ENCODE measurements at regions not wholly inside any gene's neighbourhood (a gene's known extent, or its start where the extent isn't known, plus 50 kb on each side); places are given as distances from the start of the nearest gene placed in this dataset.
"Not testable (repeated sequence)": the region's sequence is repeated elsewhere in the genome, so short reads cannot be mapped to it uniquely, and the experiment has no call there.

- not testable (repeated sequence) for DNase-seq
Measured at GRCh38 chr11:97922933-97923332, 1097.8 kb upstream of the CNTN5 start.

DNA sequence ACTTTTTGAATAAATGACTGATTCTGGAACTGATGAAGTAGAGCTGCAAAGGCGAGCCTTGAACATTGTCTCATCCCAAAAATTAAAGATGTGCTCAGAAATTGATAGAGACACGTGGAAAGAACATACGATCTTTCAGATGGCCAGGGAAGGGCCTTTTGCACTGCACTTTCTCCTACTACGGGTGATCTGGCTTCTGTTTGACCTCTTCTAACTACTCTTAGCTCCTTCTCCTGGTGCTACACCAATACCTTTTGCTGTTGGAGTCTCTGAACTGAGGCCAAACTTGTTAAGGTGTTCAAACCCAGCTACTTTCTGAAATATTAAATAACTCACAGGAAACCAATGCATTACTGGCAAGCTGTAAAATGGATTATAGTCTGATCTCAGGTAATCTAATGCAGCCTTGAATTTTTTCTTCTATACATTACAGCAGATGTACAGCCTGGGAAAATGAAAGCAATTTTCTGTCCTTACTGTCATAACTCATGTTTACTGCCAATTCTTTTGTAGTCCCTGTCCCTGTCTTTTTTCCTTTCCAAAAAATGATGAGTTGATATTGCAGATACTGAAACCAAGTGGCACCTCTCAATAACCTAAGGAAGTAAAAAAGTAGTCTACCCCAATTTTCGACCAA lies 1086.1 kb upstream of the CNTN5 start:
- DNase-seq: no peak

GRCh38 chr11:97937501-97937900 lies 1083.2 kb upstream of the CNTN5 start:
- DNase-seq: no peak

DNA sequence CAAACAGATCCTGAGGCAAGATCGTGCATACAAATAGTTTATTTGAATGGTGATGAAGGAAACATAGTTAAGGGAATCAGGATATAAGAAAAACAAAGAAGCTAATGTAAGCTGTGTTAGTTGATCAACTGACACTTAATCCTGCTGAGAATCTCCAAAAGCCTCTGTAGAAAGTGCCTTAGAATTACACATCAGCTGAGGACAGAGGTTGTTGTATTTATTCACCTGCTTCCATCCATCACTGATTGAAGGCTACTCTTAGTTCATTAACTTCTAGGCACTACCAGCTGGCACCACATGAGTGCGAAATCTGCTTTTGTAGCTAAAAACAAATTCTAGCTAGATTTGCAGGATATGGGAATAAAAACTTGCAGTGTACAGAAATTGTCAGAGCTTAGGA lies 1082.0 kb upstream of the CNTN5 start:
- DNase-seq: no peak

DNA sequence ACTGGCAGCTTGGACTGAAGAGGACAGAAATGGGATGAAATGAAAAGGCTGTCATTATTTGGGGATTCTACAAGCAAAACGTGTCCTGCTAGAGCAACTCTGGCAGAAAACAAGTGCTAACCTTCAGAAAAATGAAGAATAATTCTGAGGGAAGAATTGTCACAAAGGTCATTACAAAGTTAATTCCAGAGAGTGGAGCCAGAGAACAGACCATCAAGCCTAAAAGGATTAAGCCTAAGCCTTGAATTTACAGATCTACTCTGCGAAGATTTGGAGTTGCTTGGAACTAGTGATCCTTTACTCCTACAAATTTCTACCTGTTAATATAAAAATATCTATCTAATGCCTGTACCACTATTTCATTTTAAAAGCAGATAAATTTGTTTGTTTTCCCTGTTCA lies 1077.3 kb upstream of the CNTN5 start:
- no peak for DNase-seq

GRCh38 chr11:97948793-97949192 lies 1072.0 kb upstream of the CNTN5 start:
- no peak for DNase-seq

GRCh38 chr11:97955595-97955994 lies 1065.2 kb upstream of the CNTN5 start:
- no peak for DNase-seq

DNA sequence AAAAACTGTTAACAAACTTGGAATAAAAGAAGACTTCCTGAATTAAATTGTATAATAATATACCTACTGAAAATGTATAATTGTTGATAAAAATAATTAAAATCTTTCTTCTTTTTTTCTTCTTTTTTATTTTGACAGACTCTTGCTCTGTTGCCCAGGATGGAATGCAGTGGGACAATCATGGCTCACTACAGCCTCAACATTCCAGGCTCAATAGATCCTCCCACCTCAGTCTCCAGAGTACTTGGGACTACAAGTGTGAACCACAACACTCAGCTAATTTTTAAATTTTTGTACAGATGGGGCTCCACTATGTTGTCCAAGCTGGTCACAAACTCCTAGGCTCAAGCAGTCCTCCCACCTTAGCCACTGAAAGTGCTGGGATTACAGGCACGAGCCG lies 1063.8 kb upstream of the CNTN5 start:
- DNase-seq: no peak

GRCh38 chr11:97961431-97961830 lies 1059.3 kb upstream of the CNTN5 start:
- DNase-seq: no peak

GRCh38 chr11:97962758-97963157 lies 1058.0 kb upstream of the CNTN5 start:
- DNase-seq: no peak

- no peak for DNase-seq
Measured at GRCh38 chr11:97963528-97964331, 1057.0 kb upstream of the CNTN5 start.

GRCh38 chr11:97964332-97965004 lies 1056.3 kb upstream of the CNTN5 start:
- DNase-seq: no peak

- DNase-seq: no peak
Measured at GRCh38 chr11:97965849-97966646, 1054.7 kb upstream of the CNTN5 start.

DNA sequence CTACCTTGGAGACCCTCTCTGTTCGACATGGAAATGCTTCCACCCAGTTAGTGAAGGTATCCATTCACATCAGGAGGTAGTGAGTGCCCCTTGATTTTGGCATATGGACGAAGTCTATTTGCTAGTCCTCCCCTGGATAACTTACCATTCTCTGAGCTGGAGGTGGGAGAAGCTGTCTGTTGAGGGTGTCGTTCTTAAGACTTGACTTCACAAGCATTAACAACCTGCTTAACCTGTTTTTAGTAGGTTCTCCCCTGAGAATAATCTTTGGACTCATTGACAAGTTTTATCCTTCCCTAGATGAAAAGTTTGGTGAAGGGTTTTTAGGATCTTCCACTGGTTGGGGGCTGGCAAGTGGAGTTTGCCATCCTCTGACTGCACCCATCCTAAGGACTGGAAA lies 1053.8 kb upstream of the CNTN5 start:
- DNase-seq: no peak

- no peak for DNase-seq
Measured at GRCh38 chr11:97968071-97968470, 1052.7 kb upstream of the CNTN5 start.

- DNase-seq: no peak
Measured at GRCh38 chr11:97972731-97973130, 1048.0 kb upstream of the CNTN5 start.

DNA sequence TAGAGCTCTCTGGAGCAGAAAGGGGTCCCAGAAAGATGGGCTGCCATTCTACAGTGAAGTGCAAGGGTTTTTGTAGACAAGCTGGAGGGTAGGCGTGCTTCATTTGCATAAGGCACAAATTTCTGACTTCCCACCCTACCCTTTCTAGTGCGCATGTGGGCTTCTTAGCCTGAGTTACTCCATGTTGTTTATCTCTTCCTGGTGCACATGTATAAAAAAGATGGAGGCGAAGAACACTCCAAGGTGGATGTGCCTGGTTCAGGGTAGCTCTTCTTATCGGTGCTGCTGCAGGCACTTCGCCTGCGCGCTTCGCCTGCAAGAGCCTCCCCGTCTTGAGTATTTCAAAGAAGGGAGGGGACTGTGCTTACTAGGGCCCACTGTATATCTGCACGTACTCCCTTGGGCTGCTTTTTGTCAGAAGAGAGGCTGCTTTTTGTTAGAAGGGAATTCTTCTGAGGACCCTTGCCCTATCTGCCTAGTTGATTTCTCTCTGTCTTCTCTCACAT lies 1047.3 kb upstream of the CNTN5 start:
- DNase-seq: no peak

DNA sequence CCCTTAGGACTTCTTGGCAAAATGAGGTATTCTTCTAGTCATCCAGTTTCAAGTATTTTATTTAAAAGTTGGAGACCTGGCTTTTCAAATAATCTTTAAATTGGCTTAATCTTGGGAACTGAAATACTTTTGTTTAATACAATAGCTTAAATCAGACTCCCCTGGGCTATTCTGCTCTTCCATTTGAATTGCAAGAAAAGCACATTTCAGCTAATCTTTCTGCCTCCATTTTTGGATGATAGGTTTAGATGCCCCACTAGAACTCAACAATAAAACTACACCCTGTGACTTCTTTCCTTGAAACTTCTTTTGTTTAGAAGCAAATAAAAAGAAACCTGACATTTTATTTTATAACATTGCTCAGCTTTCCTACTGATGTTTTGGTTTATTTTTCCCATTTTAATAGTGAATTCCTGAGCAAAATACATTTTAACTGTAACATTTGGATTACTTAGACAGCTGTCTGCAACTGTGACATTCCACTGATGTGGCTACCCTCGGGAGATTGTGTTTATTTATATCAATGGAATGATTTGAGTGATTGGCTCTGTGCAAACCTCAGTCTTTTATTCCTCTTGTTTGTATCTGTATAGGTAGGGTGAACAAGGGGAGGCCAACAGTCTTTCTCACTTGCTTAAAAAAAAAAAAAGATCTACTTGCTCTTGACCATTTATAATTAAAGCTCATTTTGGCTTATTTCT lies 1045.8 kb upstream of the CNTN5 start:
- no peak for DNase-seq

GRCh38 chr11:97977726-97978125 lies 1043.0 kb upstream of the CNTN5 start:
- DNase-seq: no peak

DNA sequence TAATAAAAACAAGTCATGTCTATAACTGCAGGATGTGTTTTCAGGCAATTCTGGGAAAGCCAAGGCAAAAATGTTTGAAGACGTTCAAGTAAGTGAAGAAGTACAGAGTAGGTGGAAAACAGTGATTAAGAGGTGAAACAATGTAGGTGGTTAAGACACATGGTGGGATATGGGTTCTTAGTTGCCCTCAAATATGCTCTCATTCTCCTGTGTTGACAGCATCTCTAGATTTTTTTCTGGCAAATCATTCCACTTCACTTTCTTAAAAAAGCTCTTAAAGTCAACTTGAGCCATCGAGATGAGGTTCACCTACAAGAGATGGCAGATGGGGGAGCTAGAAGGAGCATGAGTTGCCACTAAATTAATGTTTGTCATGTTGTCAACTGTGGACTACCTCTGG lies 1041.0 kb upstream of the CNTN5 start:
- no peak for DNase-seq

- no peak for DNase-seq
Measured at GRCh38 chr11:97982512-97982911, 1038.2 kb upstream of the CNTN5 start.

DNA sequence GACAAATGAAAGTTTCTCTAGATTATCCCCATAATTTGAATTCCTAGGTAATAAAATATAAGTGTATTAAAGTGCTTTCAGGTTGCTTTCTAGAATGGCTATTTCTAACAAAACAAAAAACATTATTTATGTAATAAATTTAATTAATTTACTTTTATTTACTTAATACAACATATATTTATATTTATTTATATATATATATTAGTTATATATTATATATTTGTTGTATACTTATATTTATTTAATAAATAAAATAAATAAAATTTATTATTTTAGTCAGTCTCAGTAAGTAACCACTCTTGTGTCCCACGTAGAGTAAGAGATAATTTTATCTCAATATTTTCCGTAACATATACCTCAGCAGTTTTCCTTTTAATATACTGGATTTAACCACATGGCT lies 1031.6 kb upstream of the CNTN5 start:
- DNase-seq: no peak

Data from NCI-H1694 treated with DMSO at 0.1 percent for 48 hours (cell line).